ENCODE measurements at regions not wholly inside any gene's neighbourhood (a gene's known extent, or its start where the extent isn't known, plus 50 kb on each side); places are given as distances from the start of the nearest gene placed in this dataset.
A peak's percentile ranks its signal among the peaks of the same experiment; 100 is the strongest.

DNA sequence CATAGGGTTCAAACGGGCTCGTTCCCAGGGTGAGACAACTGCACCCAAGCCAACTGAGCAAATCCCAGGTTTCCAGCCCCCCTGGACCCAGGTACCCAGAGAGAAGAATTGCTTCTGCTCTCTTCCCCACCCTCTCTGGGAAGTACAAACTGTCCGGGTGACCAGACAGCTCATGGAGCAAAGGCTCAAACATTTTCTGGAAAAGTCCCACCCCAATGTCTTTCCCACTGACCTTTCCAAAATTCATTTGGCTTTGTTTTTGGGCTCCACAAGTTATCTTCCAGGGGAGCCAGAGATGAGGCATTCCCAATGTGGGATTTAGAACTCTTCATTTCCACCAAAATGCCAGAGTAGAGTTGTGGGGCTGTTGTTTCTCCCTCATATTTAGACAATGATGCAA lies 58.6 kb downstream of the PABIR2 start:
- no peaks in the 10 kb centered on the region for H3K4me1 Mint-ChIP-seq
- H3K36me3 Mint-ChIP-seq = no peaks in the 10 kb centered on the region
- Histone ChIP-seq H3K9me3 (ENCODE audit: control insufficient read depth in 2 of 3, low read length in 3 of 3) (no peaks in the 10 kb centered on the region), H3K4me3 (ENCODE audit: low read length) (no peak overlapping the region), H3K27me3 (ENCODE audit: control insufficient read depth in 2 of 2, insufficient read depth in 2 of 2, low read length in 2 of 2) (no peaks in the 10 kb centered on the region), H3K36me3 (ENCODE audit: control insufficient read depth in 2 of 3, insufficient read depth in 3 of 3, low read length in 3 of 3) (no peaks in the 10 kb centered on the region), H3K4me1 (ENCODE audit: control insufficient read depth in 2 of 2, insufficient read depth in 2 of 2, low read length in 2 of 2) (no peaks in the 10 kb centered on the region), H3K27ac (ENCODE audit: low read depth, low read length) (no peak overlapping the region)
- no peaks in the 10 kb centered on the region for H3K9me3 Mint-ChIP-seq
- CTCF ChIA-PET = no interaction called here
- POLR2A ChIA-PET = no interaction called here
- no peak overlapping the region for H3K27ac Mint-ChIP-seq
- intact Hi-C loops (cut with micrococcal nuclease) = no loop called here
- no peak for ATAC-seq
- H3K27me3 Mint-ChIP-seq = peaks cover 0 to 9% (median 0%) of the 10 kb centered on the region in 5 donors
- H3K4me3 Mint-ChIP-seq = no peak overlapping the region
- no peak for DNase-seq

DNA sequence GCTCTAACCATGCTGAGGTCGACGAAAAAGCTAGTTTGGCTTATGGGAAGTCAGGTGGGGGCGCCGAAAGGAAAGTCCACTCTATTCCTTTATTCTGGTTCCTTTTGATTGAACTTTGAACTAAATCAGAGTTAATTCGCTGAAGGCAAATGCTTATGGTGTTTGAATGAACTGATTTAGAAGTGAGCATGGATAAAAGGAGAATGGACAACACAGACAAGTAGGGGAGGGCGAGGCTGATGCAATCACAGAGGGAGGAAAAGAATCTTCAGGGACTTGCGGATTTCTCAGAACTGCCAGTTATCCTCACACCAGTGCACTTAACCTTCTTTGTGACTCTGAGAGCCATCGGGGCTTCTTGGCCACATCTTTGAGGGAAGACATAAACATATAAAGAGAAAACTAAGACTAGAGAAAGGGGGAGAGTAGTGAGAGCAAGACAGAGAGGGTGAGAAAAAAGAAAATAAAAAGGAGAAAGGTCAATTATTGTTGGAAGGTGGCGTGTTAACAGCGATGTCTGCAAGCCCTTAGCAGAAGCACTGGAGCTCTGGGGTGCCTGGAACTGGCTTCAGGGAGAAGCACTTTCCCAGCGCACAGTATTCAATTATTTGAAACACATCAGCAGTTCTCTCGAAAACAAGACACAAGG lies 59.2 kb downstream of the PABIR2 start:
- CTCF ChIA-PET = no interaction called here
- Histone ChIP-seq H3K36me3 (ENCODE audit: control insufficient read depth in 2 of 3, insufficient read depth in 3 of 3, low read length in 3 of 3) (no peaks in the 10 kb centered on the region), H3K9me3 (ENCODE audit: control insufficient read depth in 2 of 3, low read length in 3 of 3) (no peaks in the 10 kb centered on the region), H3K4me1 (ENCODE audit: control insufficient read depth in 2 of 2, insufficient read depth in 2 of 2, low read length in 2 of 2) (no peaks in the 10 kb centered on the region), H3K27ac (ENCODE audit: low read depth, low read length) (no peak overlapping the region), H3K4me3 (ENCODE audit: low read length) (no peak overlapping the region), H3K27me3 (ENCODE audit: control insufficient read depth in 2 of 2, insufficient read depth in 2 of 2, low read length in 2 of 2) (no peaks in the 10 kb centered on the region)
- DNase-seq = no peak
- H3K27ac Mint-ChIP-seq = no peak overlapping the region
- peaks cover 0 to 9% (median 0%) of the 10 kb centered on the region in 5 donors for H3K27me3 Mint-ChIP-seq
- no peaks in the 10 kb centered on the region for H3K36me3 Mint-ChIP-seq
- intact Hi-C loops (cut with micrococcal nuclease) = no loop called here
- ATAC-seq = no peak
- no peak overlapping the region for H3K4me3 Mint-ChIP-seq
- no peaks in the 10 kb centered on the region for H3K4me1 Mint-ChIP-seq
- POLR2A ChIA-PET = no interaction called here
- H3K9me3 Mint-ChIP-seq = no peaks in the 10 kb centered on the region

DNA sequence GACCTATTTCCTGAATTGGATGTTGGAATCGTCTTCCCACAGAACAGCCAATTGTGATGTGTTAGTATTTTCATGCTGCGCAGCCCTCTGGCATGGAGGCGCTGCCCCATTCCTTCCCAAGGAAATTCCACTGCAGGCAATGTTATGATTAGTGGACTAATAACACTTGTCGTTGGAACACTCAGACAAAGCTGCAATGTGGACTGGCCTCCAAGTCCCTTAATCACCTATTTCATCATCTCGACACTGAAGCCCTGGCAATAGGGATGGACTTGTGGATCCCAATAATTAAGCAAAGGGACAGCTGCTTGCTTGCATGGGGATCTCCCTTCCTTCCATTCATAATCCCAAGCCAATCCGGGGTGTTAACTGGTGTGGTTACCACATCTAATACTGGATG lies 59.9 kb downstream of the PABIR2 start:
- peaks cover 0 to 9% (median 0%) of the 10 kb centered on the region in 5 donors for H3K27me3 Mint-ChIP-seq
- H3K36me3 Mint-ChIP-seq = no peaks in the 10 kb centered on the region
- POLR2A ChIA-PET = no interaction called here
- intact Hi-C loops (cut with micrococcal nuclease) = no loop called here
- no peaks in the 10 kb centered on the region for H3K4me1 Mint-ChIP-seq
- no peak overlapping the region for H3K4me3 ChIP-seq (ENCODE audit: low read length)
- CTCF ChIA-PET = no interaction called here
- H3K27ac ChIP-seq (ENCODE audit: low read depth, low read length) = no peak overlapping the region
- ATAC-seq (no peak), DNase-seq (no peak)
- H3K36me3 ChIP-seq (ENCODE audit: control insufficient read depth in 2 of 3, insufficient read depth in 3 of 3, low read length in 3 of 3) = no peaks in the 10 kb centered on the region
- H3K4me3 Mint-ChIP-seq = no peak overlapping the region
- H3K9me3 ChIP-seq (ENCODE audit: control insufficient read depth in 2 of 3, low read length in 3 of 3) = no peaks in the 10 kb centered on the region
- peak overlapping the region in 1 of 9 donors; percentile 28 for H3K27ac Mint-ChIP-seq
- no peaks in the 10 kb centered on the region for H3K9me3 Mint-ChIP-seq
- no peaks in the 10 kb centered on the region for H3K4me1 ChIP-seq (ENCODE audit: control insufficient read depth in 2 of 2, insufficient read depth in 2 of 2, low read length in 2 of 2)
- H3K27me3 ChIP-seq (ENCODE audit: control insufficient read depth in 2 of 2, insufficient read depth in 2 of 2, low read length in 2 of 2) = no peaks in the 10 kb centered on the region

GRCh38 chrX:134736356-134736755 lies 60.6 kb downstream of the PABIR2 start:
- H3K27ac Mint-ChIP-seq = no peak overlapping the region

GRCh38 chrX:134735015-134735414 lies 62.0 kb downstream of the PABIR2 start:
- H3K4me1 ChIP-seq (ENCODE audit: control insufficient read depth in 2 of 2, insufficient read depth in 2 of 2, low read length in 2 of 2) = no peaks in the 10 kb centered on the region
- no peaks in the 10 kb centered on the region for H3K27me3 ChIP-seq (ENCODE audit: control insufficient read depth in 2 of 2, insufficient read depth in 2 of 2, low read length in 2 of 2)
- Mint-ChIP-seq H3K4me1 (no peaks in the 10 kb centered on the region), H3K9me3 (no peaks in the 10 kb centered on the region), H3K4me3 (no peak overlapping the region), H3K27me3 (peaks cover 0 to 9% (median 0%) of the 10 kb centered on the region in 5 donors), H3K36me3 (no peaks in the 10 kb centered on the region), H3K27ac (no peak overlapping the region)
- intact Hi-C loops (cut with micrococcal nuclease) = no loop called here
- ATAC-seq = no peak
- DNase-seq = no peak
- no peak overlapping the region for H3K4me3 ChIP-seq (ENCODE audit: low read length)
- ChIA-PET CTCF (no interaction called here), POLR2A (no interaction called here)
- H3K9me3 ChIP-seq (ENCODE audit: control insufficient read depth in 2 of 3, low read length in 3 of 3) = no peaks in the 10 kb centered on the region
- no peaks in the 10 kb centered on the region for H3K36me3 ChIP-seq (ENCODE audit: control insufficient read depth in 2 of 3, insufficient read depth in 3 of 3, low read length in 3 of 3)
- H3K27ac ChIP-seq (ENCODE audit: low read depth, low read length) = no peak overlapping the region

More at GRCh38 chrX:134736356-134736755, 60.6 kb downstream of the PABIR2 start:
- no peak overlapping the region for H3K27ac ChIP-seq (ENCODE audit: low read depth, low read length)
- no peaks in the 10 kb centered on the region for H3K27me3 ChIP-seq (ENCODE audit: control insufficient read depth in 2 of 2, insufficient read depth in 2 of 2, low read length in 2 of 2)
- no peaks in the 10 kb centered on the region for H3K4me1 ChIP-seq (ENCODE audit: control insufficient read depth in 2 of 2, insufficient read depth in 2 of 2, low read length in 2 of 2)
- no peaks in the 10 kb centered on the region for H3K9me3 ChIP-seq (ENCODE audit: control insufficient read depth in 2 of 3, low read length in 3 of 3)
- no peak overlapping the region for H3K4me3 Mint-ChIP-seq
- POLR2A ChIA-PET = no interaction called here
- peaks cover 0 to 9% (median 0%) of the 10 kb centered on the region in 5 donors for H3K27me3 Mint-ChIP-seq
- no peak overlapping the region for H3K4me3 ChIP-seq (ENCODE audit: low read length)
- no peaks in the 10 kb centered on the region for H3K4me1 Mint-ChIP-seq
- H3K36me3 ChIP-seq (ENCODE audit: control insufficient read depth in 2 of 3, insufficient read depth in 3 of 3, low read length in 3 of 3) = no peaks in the 10 kb centered on the region
- H3K36me3 Mint-ChIP-seq = no peaks in the 10 kb centered on the region
- no peaks in the 10 kb centered on the region for H3K9me3 Mint-ChIP-seq
- no peak for DNase-seq
- no peak for ATAC-seq
- intact Hi-C loops (cut with micrococcal nuclease) = no loop called here
- CTCF ChIA-PET = no interaction called here

- CTCF ChIA-PET = no interaction called here
Measured at GRCh38 chrX:134734466-134734952, 62.5 kb downstream of the PABIR2 start.

DNA sequence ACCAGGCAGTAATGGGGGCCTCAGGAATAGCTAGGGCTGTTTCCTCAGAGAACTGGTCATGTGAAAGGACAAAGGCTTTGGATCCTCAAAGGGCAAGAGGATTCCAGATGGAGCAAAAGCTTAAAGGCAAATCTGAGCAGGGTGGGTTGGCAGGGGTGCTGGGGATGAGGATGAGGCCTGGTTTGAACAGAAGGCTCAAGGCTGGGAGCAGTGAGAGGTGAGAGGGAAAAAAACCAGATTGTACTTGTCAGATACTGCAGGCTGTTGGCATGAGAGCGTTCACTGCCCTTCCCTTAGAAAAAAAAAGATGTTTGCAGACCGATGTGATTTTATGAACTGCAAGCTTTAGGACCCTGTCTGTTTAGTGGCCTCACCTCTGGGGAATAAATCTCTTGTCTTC lies 63.4 kb downstream of the PABIR2 start:
- Mint-ChIP-seq H3K27me3 (peaks cover 0 to 9% (median 0%) of the 10 kb centered on the region in 5 donors), H3K4me1 (no peaks in the 10 kb centered on the region), H3K27ac (no peak overlapping the region), H3K36me3 (no peaks in the 10 kb centered on the region), H3K4me3 (no peak overlapping the region), H3K9me3 (no peaks in the 10 kb centered on the region)
- DNase-seq (no peak), ATAC-seq (no peak)
- intact Hi-C loops (cut with micrococcal nuclease) = no loop called here
- ChIA-PET CTCF (no interaction called here), POLR2A (no interaction called here)
- H3K4me1 ChIP-seq (ENCODE audit: control insufficient read depth in 2 of 2, insufficient read depth in 2 of 2, low read length in 2 of 2) = no peaks in the 10 kb centered on the region
- no peak overlapping the region for H3K4me3 ChIP-seq (ENCODE audit: low read length)
- H3K27ac ChIP-seq (ENCODE audit: low read depth, low read length) = no peak overlapping the region
- H3K27me3 ChIP-seq (ENCODE audit: control insufficient read depth in 2 of 2, insufficient read depth in 2 of 2, low read length in 2 of 2) = no peaks in the 10 kb centered on the region
- H3K9me3 ChIP-seq (ENCODE audit: control insufficient read depth in 2 of 3, low read length in 3 of 3) = no peaks in the 10 kb centered on the region
- no peaks in the 10 kb centered on the region for H3K36me3 ChIP-seq (ENCODE audit: control insufficient read depth in 2 of 3, insufficient read depth in 3 of 3, low read length in 3 of 3)

More at GRCh38 chrX:134734466-134734952, 62.5 kb downstream of the PABIR2 start:
- no peak for ATAC-seq
- Histone ChIP-seq H3K4me3 (ENCODE audit: low read length) (no peak overlapping the region), H3K27me3 (ENCODE audit: control insufficient read depth in 2 of 2, insufficient read depth in 2 of 2, low read length in 2 of 2) (no peaks in the 10 kb centered on the region), H3K9me3 (ENCODE audit: control insufficient read depth in 2 of 3, low read length in 3 of 3) (no peaks in the 10 kb centered on the region), H3K4me1 (ENCODE audit: control insufficient read depth in 2 of 2, insufficient read depth in 2 of 2, low read length in 2 of 2) (no peaks in the 10 kb centered on the region), H3K36me3 (ENCODE audit: control insufficient read depth in 2 of 3, insufficient read depth in 3 of 3, low read length in 3 of 3) (no peaks in the 10 kb centered on the region), H3K27ac (ENCODE audit: low read depth, low read length) (no peak overlapping the region)
- Mint-ChIP-seq H3K9me3 (no peaks in the 10 kb centered on the region), H3K27ac (no peak overlapping the region), H3K36me3 (no peaks in the 10 kb centered on the region), H3K4me3 (no peak overlapping the region), H3K27me3 (peaks cover 0 to 9% (median 0%) of the 10 kb centered on the region in 5 donors), H3K4me1 (no peaks in the 10 kb centered on the region)
- no peak for DNase-seq
- intact Hi-C loops (cut with micrococcal nuclease) = no loop called here
- POLR2A ChIA-PET = no interaction called here
